ENCODE measurements at regions not wholly inside any gene's neighbourhood (a gene's known extent, or its start where the extent isn't known, plus 50 kb on each side); places are given as distances from the start of the nearest gene placed in this dataset.

GRCh38 chr14:32259368-32260013 lies 56.4 kb upstream of the RNU6-8 start (continued):
- TF ChIP-seq CREB1 (CRISPR knock-in tag; IDR thresholded peaks at IDR 0.05; ENCODE audit: low read depth): no peak

GRCh38 chr14:32263939-32264567 lies 61.0 kb upstream of the RNU6-8 start:
- ATAC-seq (no peak), DNase-seq (ENCODE audit: low spot score) (no peak)
- H3K27ac ChIP-seq (ENCODE audit: low read depth): no peak overlapping the region
- H3K4me1 ChIP-seq (ENCODE audit: insufficient read depth): no peaks in the 10 kb centered on the region; the same call in 1 of the 2 replicates
- H4K20me1 ChIP-seq (replicated peaks; ENCODE audit: insufficient read depth): no peaks in the 10 kb centered on the region
- no peak overlapping the region for H3K4me2 ChIP-seq
- no peaks in the 10 kb centered on the region for H3F3A ChIP-seq (replicated peaks; ENCODE audit: low read depth)
- no peaks in the 10 kb centered on the region for H3K79me2 ChIP-seq (replicated peaks; ENCODE audit: insufficient read depth)
- H3K9me3 Mint-ChIP-seq: peaks cover 16% of the 10 kb centered on the region
- no peak overlapping the region for H3K27ac Mint-ChIP-seq
- no peak overlapping the region for H3K4me3 Mint-ChIP-seq
- H3K27me3 ChIP-seq (ENCODE audit: insufficient read depth): no peaks in the 10 kb centered on the region
- no peaks in the 10 kb centered on the region for H3K9me2 ChIP-seq (ENCODE audit: insufficient read depth)
- no peaks in the 10 kb centered on the region for H3K27me3 Mint-ChIP-seq (ENCODE audit: insufficient read depth, low read depth, poor library complexity)
- H3K36me3 ChIP-seq (ENCODE audit: insufficient read depth): no peaks in the 10 kb centered on the region
- H3K4me1 Mint-ChIP-seq: peaks cover 10% of the 10 kb centered on the region
- no peak overlapping the region for H3K4me3 ChIP-seq
- no peak overlapping the region for H2AFZ ChIP-seq
- H3K36me3 Mint-ChIP-seq (ENCODE audit: low read depth): peaks cover 10% of the 10 kb centered on the region
- TF ChIP-seq REST (IDR thresholded peaks at IDR 0.05; ENCODE audit: unreplicated experiment): no peak
- no peak for TF ChIP-seq STAT1 (IDR thresholded peaks at IDR 0.05; ENCODE audit: unreplicated experiment)
- TF ChIP-seq ETS1 (IDR thresholded peaks at IDR 0.05): no peak
- no peak for TF ChIP-seq ZNF114 (CRISPR knock-in tag; IDR thresholded peaks at IDR 0.05)
- no peak for TF ChIP-seq CTCF (conservative IDR thresholded peaks at IDR 0.05; ENCODE audit: low read depth in 2 of 2)
- no peak for TF ChIP-seq ZNF331 (CRISPR knock-in tag; IDR thresholded peaks at IDR 0.05; ENCODE audit: low read depth)
- TF ChIP-seq JUNB (IDR thresholded peaks at IDR 0.05; ENCODE audit: unreplicated experiment): no peak
- no peak for TF ChIP-seq ZNF462 (CRISPR knock-in tag; IDR thresholded peaks at IDR 0.05)
- no peak for TF ChIP-seq POLR2AphosphoS5 (IDR thresholded peaks at IDR 0.05; ENCODE audit: low read depth)
